ENCODE measurements at regions not wholly inside any gene's neighbourhood (a gene's known extent, or its start where the extent isn't known, plus 50 kb on each side); places are given as distances from the start of the nearest gene placed in this dataset.

DNA sequence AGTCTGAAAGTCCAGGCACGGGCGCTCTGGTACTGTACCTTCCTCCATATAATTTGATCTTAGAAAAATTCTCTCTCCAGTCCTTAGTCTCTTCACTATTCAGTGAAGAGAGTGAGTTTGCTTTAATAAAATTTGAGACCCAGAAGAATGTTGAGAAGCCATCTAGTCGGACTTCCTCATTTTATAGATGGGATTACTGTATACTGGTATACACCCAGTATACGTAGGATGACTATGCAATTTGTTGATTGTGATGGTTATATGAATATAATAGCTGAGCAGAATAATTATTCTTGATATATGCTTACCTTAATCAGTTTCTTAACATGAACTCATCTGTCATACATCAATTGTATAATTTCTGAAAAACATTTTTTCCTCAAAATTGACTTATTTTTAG lies 328.0 kb upstream of the B3GALT2 start:
- DNase-seq: no peak
- H3K4me3 ChIP-seq (ENCODE audit: insufficient read depth, low read depth, low read length, poor library complexity, severe bottlenecking): no peak overlapping the region
- no peak overlapping the region for H3K27ac ChIP-seq (ENCODE audit: insufficient read depth, low read length, poor library complexity, severe bottlenecking)
- H3K36me3 ChIP-seq (ENCODE audit: control insufficient read depth, insufficient read depth, low read length): no peaks in the 10 kb centered on the region
- no peaks in the 10 kb centered on the region for H3K27me3 ChIP-seq (replicated peaks; ENCODE audit: control insufficient read depth, insufficient read depth, low read length, poor library complexity, severe bottlenecking)
- no peaks in the 10 kb centered on the region for H3K9me3 ChIP-seq (ENCODE audit: control insufficient read depth, low read length)
- no peaks in the 10 kb centered on the region for H3K4me1 ChIP-seq (ENCODE audit: control insufficient read depth, insufficient read depth, low read length, poor library complexity, severe bottlenecking)

DNA sequence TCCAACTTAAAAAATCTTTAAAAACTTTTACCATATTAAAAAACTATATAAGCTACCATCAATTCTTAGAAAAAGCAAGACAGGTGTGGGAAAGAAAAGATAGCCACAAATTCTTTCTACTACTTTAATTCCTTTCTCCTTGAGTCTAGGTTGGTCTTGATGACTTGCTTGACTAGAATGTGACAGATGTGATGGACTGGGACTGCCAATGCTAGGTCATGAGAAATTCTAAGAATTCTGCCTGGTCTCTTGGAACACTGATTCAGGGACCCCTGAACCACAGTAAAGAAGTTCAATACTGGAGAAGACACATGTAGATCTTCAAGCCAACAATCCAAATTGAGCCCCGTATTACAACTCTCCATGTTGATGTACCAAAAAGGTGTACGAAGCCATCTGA lies 326.6 kb upstream of the B3GALT2 start:
- H3K36me3 ChIP-seq (ENCODE audit: control insufficient read depth, insufficient read depth, low read length): no peaks in the 10 kb centered on the region
- no peak overlapping the region for H3K27ac ChIP-seq (ENCODE audit: insufficient read depth, low read length, poor library complexity, severe bottlenecking)
- H3K4me3 ChIP-seq (ENCODE audit: insufficient read depth, low read depth, low read length, poor library complexity, severe bottlenecking): no peak overlapping the region
- no peaks in the 10 kb centered on the region for H3K27me3 ChIP-seq (replicated peaks; ENCODE audit: control insufficient read depth, insufficient read depth, low read length, poor library complexity, severe bottlenecking)
- no peak for DNase-seq
- no peaks in the 10 kb centered on the region for H3K9me3 ChIP-seq (ENCODE audit: control insufficient read depth, low read length)
- H3K4me1 ChIP-seq (ENCODE audit: control insufficient read depth, insufficient read depth, low read length, poor library complexity, severe bottlenecking): no peaks in the 10 kb centered on the region

- H3K4me1 ChIP-seq (ENCODE audit: control insufficient read depth, insufficient read depth, low read length, poor library complexity, severe bottlenecking): no peaks in the 10 kb centered on the region
- H3K27ac ChIP-seq (ENCODE audit: insufficient read depth, low read length, poor library complexity, severe bottlenecking): no peak overlapping the region
- H3K9me3 ChIP-seq (ENCODE audit: control insufficient read depth, low read length): no peaks in the 10 kb centered on the region
- H3K36me3 ChIP-seq (ENCODE audit: control insufficient read depth, insufficient read depth, low read length): no peaks in the 10 kb centered on the region
- DNase-seq: no peak
- H3K27me3 ChIP-seq (replicated peaks; ENCODE audit: control insufficient read depth, insufficient read depth, low read length, poor library complexity, severe bottlenecking): no peaks in the 10 kb centered on the region
- H3K4me3 ChIP-seq (ENCODE audit: insufficient read depth, low read depth, low read length, poor library complexity, severe bottlenecking): no peak overlapping the region
Observed at GRCh38 chr1:193504920-193505319, 318.5 kb upstream of the B3GALT2 start.

DNA sequence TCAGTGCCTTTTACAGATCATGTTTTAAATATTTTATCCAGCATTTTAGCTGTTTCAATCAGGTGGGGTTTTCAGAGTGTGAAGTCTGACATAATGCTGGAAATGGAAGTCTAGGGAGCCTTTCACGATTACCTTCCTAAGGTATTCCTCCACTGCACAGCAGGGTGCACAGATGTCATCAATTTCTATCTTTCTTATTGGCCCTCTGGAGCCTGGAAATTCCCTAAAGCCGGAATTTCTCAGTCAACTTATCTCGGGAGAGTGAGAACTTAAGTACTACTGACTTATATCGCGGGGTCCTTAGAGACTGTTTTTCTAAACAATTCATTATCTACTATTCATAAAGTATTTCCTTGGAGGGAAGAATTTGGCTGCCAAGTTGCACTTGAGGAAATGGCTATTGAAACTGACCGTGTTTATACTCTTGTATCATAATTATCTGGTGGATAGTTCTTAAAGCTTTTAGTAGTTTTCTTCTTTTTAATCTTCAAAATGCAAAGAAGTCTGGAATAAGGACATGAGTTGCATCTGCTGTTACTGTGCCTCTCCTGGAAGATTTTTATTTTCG lies 311.8 kb upstream of the B3GALT2 start:
- no peak overlapping the region for H3K4me3 ChIP-seq (ENCODE audit: insufficient read depth, low read depth, low read length, poor library complexity, severe bottlenecking)
- no peaks in the 10 kb centered on the region for H3K36me3 ChIP-seq (ENCODE audit: control insufficient read depth, insufficient read depth, low read length)
- H3K4me1 ChIP-seq (ENCODE audit: control insufficient read depth, insufficient read depth, low read length, poor library complexity, severe bottlenecking): no peaks in the 10 kb centered on the region
- no peaks in the 10 kb centered on the region for H3K9me3 ChIP-seq (ENCODE audit: control insufficient read depth, low read length)
- DNase-seq: no peak
- no peak overlapping the region for H3K27ac ChIP-seq (ENCODE audit: insufficient read depth, low read length, poor library complexity, severe bottlenecking)
- no peaks in the 10 kb centered on the region for H3K27me3 ChIP-seq (replicated peaks; ENCODE audit: control insufficient read depth, insufficient read depth, low read length, poor library complexity, severe bottlenecking)

DNA sequence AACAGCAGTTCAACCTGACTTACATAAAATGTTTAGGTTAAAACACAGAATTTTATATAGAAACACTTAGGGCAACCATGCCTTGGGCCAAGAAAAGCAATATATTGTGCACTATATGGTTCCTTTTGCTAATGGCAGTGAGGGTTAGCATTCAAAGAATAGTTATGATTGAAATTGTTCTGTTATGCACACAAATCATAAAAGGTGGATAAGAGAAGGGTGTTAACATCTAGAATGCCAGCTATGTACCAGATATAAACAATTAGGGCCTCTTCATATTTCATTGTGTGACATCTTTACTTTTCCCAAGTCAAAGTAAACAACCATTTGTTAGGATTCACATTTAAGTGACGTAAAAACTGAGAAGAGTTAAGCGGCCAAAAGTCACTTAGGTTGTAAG lies 308.0 kb upstream of the B3GALT2 start:
- H3K27ac ChIP-seq (ENCODE audit: insufficient read depth, low read length, poor library complexity, severe bottlenecking): no peak overlapping the region
- no peak overlapping the region for H3K4me3 ChIP-seq (ENCODE audit: insufficient read depth, low read depth, low read length, poor library complexity, severe bottlenecking)
- H3K4me1 ChIP-seq (ENCODE audit: control insufficient read depth, insufficient read depth, low read length, poor library complexity, severe bottlenecking): no peaks in the 10 kb centered on the region
- no peaks in the 10 kb centered on the region for H3K36me3 ChIP-seq (ENCODE audit: control insufficient read depth, insufficient read depth, low read length)
- no peak for DNase-seq
- H3K9me3 ChIP-seq (ENCODE audit: control insufficient read depth, low read length): no peaks in the 10 kb centered on the region
- H3K27me3 ChIP-seq (replicated peaks; ENCODE audit: control insufficient read depth, insufficient read depth, low read length, poor library complexity, severe bottlenecking): no peaks in the 10 kb centered on the region

- no peak for DNase-seq
- Histone ChIP-seq H3K9me3 (ENCODE audit: control insufficient read depth, low read length) (no peaks in the 10 kb centered on the region), H3K36me3 (ENCODE audit: control insufficient read depth, insufficient read depth, low read length) (no peaks in the 10 kb centered on the region), H3K27ac (ENCODE audit: insufficient read depth, low read length, poor library complexity, severe bottlenecking) (no peak overlapping the region), H3K27me3 (replicated peaks; ENCODE audit: control insufficient read depth, insufficient read depth, low read length, poor library complexity, severe bottlenecking) (no peaks in the 10 kb centered on the region), H3K4me3 (ENCODE audit: insufficient read depth, low read depth, low read length, poor library complexity, severe bottlenecking) (no peak overlapping the region), H3K4me1 (ENCODE audit: control insufficient read depth, insufficient read depth, low read length, poor library complexity, severe bottlenecking) (peaks cover 3% of the 10 kb centered on the region)
Observed at GRCh38 chr1:193489191-193489590, 302.8 kb upstream of the B3GALT2 start.

DNA sequence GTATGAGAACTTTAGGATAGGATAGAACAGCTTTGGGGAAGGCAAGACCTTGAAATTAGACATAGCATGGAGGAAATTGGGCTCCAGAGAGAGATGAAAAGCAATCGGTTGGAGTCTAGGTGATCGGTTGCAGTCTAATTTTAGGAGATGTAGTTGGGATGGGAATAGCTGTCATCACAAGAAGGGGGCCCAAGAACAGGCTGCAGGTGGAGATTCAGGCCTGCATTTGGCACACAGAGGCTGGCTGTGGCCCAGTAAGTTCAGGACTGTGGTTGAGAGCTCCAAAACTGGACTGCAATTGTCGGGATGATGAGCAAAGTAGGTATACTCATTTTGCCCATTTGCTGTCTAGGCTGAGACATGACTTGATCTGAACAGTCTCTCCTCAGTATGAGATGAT lies 301.3 kb upstream of the B3GALT2 start:
- Histone ChIP-seq H3K4me1 (ENCODE audit: control insufficient read depth, insufficient read depth, low read length, poor library complexity, severe bottlenecking) (peaks cover 3% of the 10 kb centered on the region), H3K36me3 (ENCODE audit: control insufficient read depth, insufficient read depth, low read length) (no peaks in the 10 kb centered on the region), H3K27me3 (replicated peaks; ENCODE audit: control insufficient read depth, insufficient read depth, low read length, poor library complexity, severe bottlenecking) (no peaks in the 10 kb centered on the region), H3K27ac (ENCODE audit: insufficient read depth, low read length, poor library complexity, severe bottlenecking) (no peak overlapping the region), H3K4me3 (ENCODE audit: insufficient read depth, low read depth, low read length, poor library complexity, severe bottlenecking) (no peak overlapping the region), H3K9me3 (ENCODE audit: control insufficient read depth, low read length) (no peaks in the 10 kb centered on the region)
- no peak for DNase-seq

- Histone ChIP-seq H3K4me1 (ENCODE audit: control insufficient read depth, insufficient read depth, low read length, poor library complexity, severe bottlenecking) (peaks cover 3% of the 10 kb centered on the region), H3K9me3 (ENCODE audit: control insufficient read depth, low read length) (no peaks in the 10 kb centered on the region), H3K36me3 (ENCODE audit: control insufficient read depth, insufficient read depth, low read length) (no peaks in the 10 kb centered on the region), H3K27me3 (replicated peaks; ENCODE audit: control insufficient read depth, insufficient read depth, low read length, poor library complexity, severe bottlenecking) (no peaks in the 10 kb centered on the region), H3K27ac (ENCODE audit: insufficient read depth, low read length, poor library complexity, severe bottlenecking) (no peak overlapping the region), H3K4me3 (ENCODE audit: insufficient read depth, low read depth, low read length, poor library complexity, severe bottlenecking) (no peak overlapping the region)
- no peak for DNase-seq
Observed at GRCh38 chr1:193486671-193487229, 300.3 kb upstream of the B3GALT2 start.

- H3K27me3 ChIP-seq (replicated peaks; ENCODE audit: control insufficient read depth, insufficient read depth, low read length, poor library complexity, severe bottlenecking): no peaks in the 10 kb centered on the region
- H3K9me3 ChIP-seq (ENCODE audit: control insufficient read depth, low read length): no peaks in the 10 kb centered on the region
- peaks cover 31% of the 10 kb centered on the region for H3K4me1 ChIP-seq (ENCODE audit: control insufficient read depth, insufficient read depth, low read length, poor library complexity, severe bottlenecking)
- peak overlapping the region; percentile 19 for H3K27ac ChIP-seq (ENCODE audit: insufficient read depth, low read length, poor library complexity, severe bottlenecking)
- DNase-seq: no peak
- H3K36me3 ChIP-seq (ENCODE audit: control insufficient read depth, insufficient read depth, low read length): no peaks in the 10 kb centered on the region
- H3K4me3 ChIP-seq (ENCODE audit: insufficient read depth, low read depth, low read length, poor library complexity, severe bottlenecking): no peak overlapping the region
Observed at GRCh38 chr1:193480755-193481154, 294.3 kb upstream of the B3GALT2 start.

- Histone ChIP-seq H3K9me3 (ENCODE audit: control insufficient read depth, low read length) (no peaks in the 10 kb centered on the region), H3K4me3 (ENCODE audit: insufficient read depth, low read depth, low read length, poor library complexity, severe bottlenecking) (no peak overlapping the region), H3K4me1 (ENCODE audit: control insufficient read depth, insufficient read depth, low read length, poor library complexity, severe bottlenecking) (peaks cover 31% of the 10 kb centered on the region), H3K36me3 (ENCODE audit: control insufficient read depth, insufficient read depth, low read length) (no peaks in the 10 kb centered on the region), H3K27me3 (replicated peaks; ENCODE audit: control insufficient read depth, insufficient read depth, low read length, poor library complexity, severe bottlenecking) (no peaks in the 10 kb centered on the region), H3K27ac (ENCODE audit: insufficient read depth, low read length, poor library complexity, severe bottlenecking) (peak overlapping the region; percentile 80)
- DNase-seq: peak; percentile 73 to 78 (median 74)
Observed at GRCh38 chr1:193479187-193479586, 292.8 kb upstream of the B3GALT2 start.
